Gastroesophageal sphincter (tissue), 3 donors: ENCODE measurements at regions not wholly inside any gene's neighbourhood (a gene's known extent, or its start where the extent isn't known, plus 50 kb on each side); places are given as distances from the start of the nearest gene placed in this dataset.

Experiments used
- POLR2A ChIP-seq, 2 donors: fragments of 450-650 bp; IDR thresholded peaks; one replicate each; pipeline ENCODE4 v1.6.1; 2017; ENCODE audit warnings: antibody characterized with exemption in 2 of 2, mild to moderate bottlenecking in 2 of 2, moderate library complexity in 1 of 2
- POLR2AphosphoS5 ChIP-seq: sonication (generic); formaldehyde crosslinking; IDR thresholded peaks from one replicate; pipeline ENCODE4 v1.6.1; 2017; ENCODE audit warnings: antibody characterized with exemption
- TF ChIP-seq, protein P1 (sequence below), 4 experiments: fragments of 200-600 bp in 2 of 4; fragments of 450-650 bp in 2 of 4; sonication (generic) in 1 of 4; IDR thresholded peaks; one replicate each; pipeline ENCODE4 v1.5.1; 2017 to 2019; ENCODE audit warnings: antibody characterized with exemption in 4 of 4, mild to moderate bottlenecking in 2 of 4, moderate library complexity in 2 of 4

DNA sequence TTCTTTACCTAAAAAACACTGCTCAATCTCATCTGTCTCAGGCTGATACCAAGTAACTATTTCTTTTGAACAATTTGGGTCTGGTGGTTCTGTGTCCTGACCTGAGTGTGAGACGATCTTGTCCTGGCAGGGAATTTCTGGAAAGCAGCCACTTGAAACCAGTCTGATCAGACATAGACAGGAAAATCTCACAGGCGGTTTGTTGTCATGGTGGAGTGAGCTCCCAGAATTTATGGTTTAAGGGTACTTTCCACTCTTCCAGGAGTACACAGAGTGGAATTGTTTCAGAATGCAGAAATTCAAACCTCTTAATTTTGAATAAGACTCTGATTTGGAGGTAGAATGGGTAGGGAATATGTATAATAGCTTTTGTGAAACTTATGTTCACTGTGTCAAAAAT lies 268.2 kb downstream of the ISL1 start:
- TF ChIP-seq, protein P1, sequence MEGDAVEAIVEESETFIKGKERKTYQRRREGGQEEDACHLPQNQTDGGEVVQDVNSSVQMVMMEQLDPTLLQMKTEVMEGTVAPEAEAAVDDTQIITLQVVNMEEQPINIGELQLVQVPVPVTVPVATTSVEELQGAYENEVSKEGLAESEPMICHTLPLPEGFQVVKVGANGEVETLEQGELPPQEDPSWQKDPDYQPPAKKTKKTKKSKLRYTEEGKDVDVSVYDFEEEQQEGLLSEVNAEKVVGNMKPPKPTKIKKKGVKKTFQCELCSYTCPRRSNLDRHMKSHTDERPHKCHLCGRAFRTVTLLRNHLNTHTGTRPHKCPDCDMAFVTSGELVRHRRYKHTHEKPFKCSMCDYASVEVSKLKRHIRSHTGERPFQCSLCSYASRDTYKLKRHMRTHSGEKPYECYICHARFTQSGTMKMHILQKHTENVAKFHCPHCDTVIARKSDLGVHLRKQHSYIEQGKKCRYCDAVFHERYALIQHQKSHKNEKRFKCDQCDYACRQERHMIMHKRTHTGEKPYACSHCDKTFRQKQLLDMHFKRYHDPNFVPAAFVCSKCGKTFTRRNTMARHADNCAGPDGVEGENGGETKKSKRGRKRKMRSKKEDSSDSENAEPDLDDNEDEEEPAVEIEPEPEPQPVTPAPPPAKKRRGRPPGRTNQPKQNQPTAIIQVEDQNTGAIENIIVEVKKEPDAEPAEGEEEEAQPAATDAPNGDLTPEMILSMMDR (IDR thresholded peaks at IDR 0.05) = no peak
- no peak for TF ChIP-seq POLR2AphosphoS5
- no peak for TF ChIP-seq POLR2A (IDR thresholded peaks at IDR 0.05)
